Vagina (tissue), 2 donors: ENCODE measurements at regions not wholly inside any gene's neighbourhood (a gene's known extent, or its start where the extent isn't known, plus 50 kb on each side); places are given as distances from the start of the nearest gene placed in this dataset.

Experiments used
- CTCF ChIP-seq, 3 experiments: fragments of 450-650 bp in 2 of 3; fragments of 200-600 bp in 1 of 3; sonication (generic) in 1 of 3; IDR thresholded peaks; one replicate each; pipeline ENCODE4 v1.5.1; 2017 to 2019; ENCODE audit warnings: antibody characterized with exemption in 3 of 3, mild to moderate bottlenecking in 2 of 3, moderate library complexity in 2 of 3
- POLR2A ChIP-seq, 2 donors: fragments of 450-650 bp; IDR thresholded peaks; one replicate each; pipeline ENCODE4 v1.6.1; 2017; ENCODE audit warnings: antibody characterized with exemption in 2 of 2, mild to moderate bottlenecking in 2 of 2, moderate library complexity in 2 of 2

DNA sequence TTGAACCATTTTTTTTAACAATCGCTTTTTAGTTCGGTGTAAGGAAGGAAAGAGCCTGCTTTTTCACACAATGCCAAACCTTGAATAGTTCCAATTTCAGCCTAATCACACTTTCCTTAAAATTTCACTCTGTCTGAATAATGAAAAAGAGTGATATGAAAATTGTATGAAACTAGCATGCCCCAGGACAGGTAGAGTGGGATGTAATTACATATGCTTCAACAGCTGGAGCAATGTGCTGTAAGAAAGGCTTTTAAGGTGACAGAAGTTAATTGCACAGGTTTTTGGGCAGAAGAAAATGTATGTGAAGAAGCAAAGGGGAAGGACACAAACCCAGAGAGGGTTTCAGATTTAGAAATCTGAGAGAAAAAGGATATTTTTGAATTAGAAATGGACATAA is 184.0 kb downstream of the DSC3 start:
- TF ChIP-seq POLR2A (IDR thresholded peaks at IDR 0.05) (no peak), CTCF (IDR thresholded peaks at IDR 0.05) (no peak)
